Endodermal cell (in vitro differentiated cells): ENCODE measurements at regions not wholly inside any gene's neighbourhood (a gene's known extent, or its start where the extent isn't known, plus 50 kb on each side); places are given as distances from the start of the nearest gene placed in this dataset.

Experiments used
- DNase-seq: peaks from one replicate; pipeline ENCODE4 v3.0.0-alpha.2; 2017
- H3K27ac ChIP-seq: 2 replicates; pipeline ENCODE4 v1.5.1; 2013; ENCODE audit warnings: mild to moderate bottlenecking, low read depth, low read length, moderate library complexity
- H3K27me3 ChIP-seq: 2 replicates; pipeline ENCODE4 v1.6.1; 2013; ENCODE audit warnings: mild to moderate bottlenecking, low read length, moderate library complexity; ENCODE audit not compliant: insufficient read depth, control insufficient read depth, poor library complexity, severe bottlenecking
- H3K36me3 ChIP-seq: 2 replicates; pipeline ENCODE4 v1.7.0; 2013; ENCODE audit warnings: mild to moderate bottlenecking, low read length, moderate library complexity; ENCODE audit not compliant: control insufficient read depth, insufficient read depth
- H3K4me1 ChIP-seq: one replicate; pipeline ENCODE4 v1.7.0; 2013; ENCODE audit warnings: low read length; ENCODE audit not compliant: control insufficient read depth, insufficient read depth
- H3K4me3 ChIP-seq: 2 replicates; pipeline ENCODE4 v1.5.1; 2013; ENCODE audit warnings: mild to moderate bottlenecking, low read length, moderate library complexity
- H3K9ac ChIP-seq: 2 replicates; pipeline ENCODE4 v1.6.1; 2013; ENCODE audit warnings: mild to moderate bottlenecking, low read length, moderate library complexity; ENCODE audit not compliant: poor library complexity, severe bottlenecking; ENCODE audit errors: extremely low read depth
- H3K9me3 ChIP-seq: 2 replicates; pipeline ENCODE4 v1.6.1; 2013; ENCODE audit warnings: mild to moderate bottlenecking, low read length, moderate library complexity; ENCODE audit not compliant: control insufficient read depth
- H3K27ac Mint-ChIP-seq: 2 replicates; pipeline ENCODE4 v1.8.0; 2020; ENCODE audit warnings: mixed read lengths
- H3K27me3 Mint-ChIP-seq: 2 replicates; pipeline ENCODE4 v1.8.0; 2021; ENCODE audit warnings: mild to moderate bottlenecking, mixed read lengths; ENCODE audit not compliant: insufficient read depth
- H3K36me3 Mint-ChIP-seq: 2 replicates; pipeline ENCODE4 v1.8.0; 2020; ENCODE audit warnings: low read depth, mixed read lengths
- H3K4me1 Mint-ChIP-seq: 2 replicates; pipeline ENCODE4 v1.8.0; 2020; ENCODE audit warnings: mixed read lengths
- H3K4me3 Mint-ChIP-seq: 2 replicates; pipeline ENCODE4 v1.8.0; 2020; ENCODE audit warnings: mild to moderate bottlenecking, moderate library complexity, mixed read lengths
- H3K9me3 Mint-ChIP-seq: 2 replicates; pipeline ENCODE4 v1.8.0; 2020; ENCODE audit warnings: mild to moderate bottlenecking, mixed read lengths
- CTCF ChIP-seq: fragments of 200-600 bp; sonication (generic); conservative IDR thresholded peaks from 2 replicates; pipeline ENCODE4 v1.5.0; 2021; ENCODE audit warnings: antibody characterized with exemption, mild to moderate bottlenecking
- WGBS, 2 experiments: methylation state at CpG; one replicate each; pipeline versions ENCODE4 v1.1.5 to v1.1.7; 2013; ENCODE audit warnings: missing lambda C conversion rate in 2 of 2, mixed read lengths in 1 of 2; ENCODE audit not compliant: insufficient coverage in 1 of 2, insufficient read length in 1 of 2; 5-methylcytosine and 5-hydroxymethylcytosine counted together

GRCh38 chr2:236955521-236956030, 130.1 kb upstream of the COPS8 start:
- peak overlapping the region; percentile 40 for H3K9ac ChIP-seq
- H3K4me3 Mint-ChIP-seq: no peak overlapping the region
- H3K9me3 ChIP-seq: peaks cover 36% of the 10 kb centered on the region
- peaks cover 8% of the 10 kb centered on the region for H3K36me3 Mint-ChIP-seq
- H3K4me1 ChIP-seq: peaks cover 6% of the 10 kb centered on the region
- peaks cover 21% of the 10 kb centered on the region for H3K9me3 Mint-ChIP-seq
- H3K4me1 Mint-ChIP-seq: peaks cover 29% of the 10 kb centered on the region
- no peaks in the 10 kb centered on the region for H3K27me3 ChIP-seq
- H3K27me3 Mint-ChIP-seq: peaks cover 17% of the 10 kb centered on the region
- DNase-seq: peak; percentile 48
- H3K4me3 ChIP-seq: no peak overlapping the region
- peak overlapping the region; percentile 46 for H3K27ac ChIP-seq
- TF ChIP-seq CTCF: no peak
- no peaks in the 10 kb centered on the region for H3K36me3 ChIP-seq
- H3K27ac Mint-ChIP-seq: peak overlapping the region; percentile 94
- 54 to 74% methylated on average over 5 to 6 of the region's 6 CpGs for WGBS, 2 experiments

GRCh38 chr2:236956031-236956618, 129.6 kb upstream of the COPS8 start:
- DNase-seq: peak; percentile 63
- Histone ChIP-seq H3K36me3 (no peaks in the 10 kb centered on the region), H3K4me3 (no peak overlapping the region), H3K9me3 (peaks cover 33% of the 10 kb centered on the region), H3K4me1 (peaks cover 6% of the 10 kb centered on the region), H3K27me3 (no peaks in the 10 kb centered on the region), H3K9ac (peak overlapping the region; percentile 40), H3K27ac (peak overlapping the region; percentile 46)
- Mint-ChIP-seq H3K36me3 (peaks cover 8% of the 10 kb centered on the region), H3K4me1 (peaks cover 29% of the 10 kb centered on the region), H3K4me3 (no peak overlapping the region), H3K27me3 (peaks cover 17% of the 10 kb centered on the region), H3K27ac (peak overlapping the region; percentile 94), H3K9me3 (peaks cover 19% of the 10 kb centered on the region)
- WGBS, 2 experiments: 38 to 65% methylated on average over 4 to 7 of the region's 7 CpGs
- TF ChIP-seq CTCF: no peak

- H3K36me3 Mint-ChIP-seq: peaks cover 4% of the 10 kb centered on the region
- TF ChIP-seq CTCF: no peak
- peak overlapping the region; percentile 94 for H3K27ac Mint-ChIP-seq
- Histone ChIP-seq H3K36me3 (no peaks in the 10 kb centered on the region), H3K4me3 (no peak overlapping the region), H3K9me3 (peaks cover 28% of the 10 kb centered on the region), H3K27ac (no peak overlapping the region), H3K9ac (no peak overlapping the region), H3K27me3 (no peaks in the 10 kb centered on the region), H3K4me1 (peaks cover 6% of the 10 kb centered on the region)
- 79 to 88% methylated on average over 1 to 2 of the region's 2 CpGs for WGBS, 2 experiments
- H3K4me1 Mint-ChIP-seq: peaks cover 29% of the 10 kb centered on the region
- H3K9me3 Mint-ChIP-seq: peaks cover 14% of the 10 kb centered on the region
- H3K27me3 Mint-ChIP-seq: peaks cover 17% of the 10 kb centered on the region
- no peak overlapping the region for H3K4me3 Mint-ChIP-seq
- DNase-seq: no peak
Measured at GRCh38 chr2:236956641-236957040, 129.0 kb upstream of the COPS8 start.
